ENCODE measurements at regions not wholly inside any gene's neighbourhood (a gene's known extent, or its start where the extent isn't known, plus 50 kb on each side); places are given as distances from the start of the nearest gene placed in this dataset.

DNA sequence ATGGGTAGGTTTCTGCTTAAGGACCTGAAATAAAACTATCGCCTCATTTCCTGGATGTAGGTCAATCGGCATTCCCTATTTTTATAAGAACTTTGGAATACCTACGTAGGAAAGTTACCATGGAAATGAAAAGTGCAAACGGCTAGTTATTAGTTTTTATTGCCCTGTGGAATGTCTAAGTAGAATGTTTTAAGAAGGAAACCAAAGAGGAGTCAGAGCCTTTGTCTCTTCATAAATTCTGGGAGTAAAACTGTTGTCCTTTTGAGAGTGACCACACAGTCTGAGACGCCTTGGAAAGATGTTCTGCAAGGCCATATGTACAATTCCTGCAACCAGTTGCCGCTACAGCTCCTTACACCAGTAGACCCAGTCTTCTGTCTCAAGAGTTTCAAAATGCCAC is 176.0 kb upstream of the SEL1L start:
- TF ChIP-seq, protein P1, sequence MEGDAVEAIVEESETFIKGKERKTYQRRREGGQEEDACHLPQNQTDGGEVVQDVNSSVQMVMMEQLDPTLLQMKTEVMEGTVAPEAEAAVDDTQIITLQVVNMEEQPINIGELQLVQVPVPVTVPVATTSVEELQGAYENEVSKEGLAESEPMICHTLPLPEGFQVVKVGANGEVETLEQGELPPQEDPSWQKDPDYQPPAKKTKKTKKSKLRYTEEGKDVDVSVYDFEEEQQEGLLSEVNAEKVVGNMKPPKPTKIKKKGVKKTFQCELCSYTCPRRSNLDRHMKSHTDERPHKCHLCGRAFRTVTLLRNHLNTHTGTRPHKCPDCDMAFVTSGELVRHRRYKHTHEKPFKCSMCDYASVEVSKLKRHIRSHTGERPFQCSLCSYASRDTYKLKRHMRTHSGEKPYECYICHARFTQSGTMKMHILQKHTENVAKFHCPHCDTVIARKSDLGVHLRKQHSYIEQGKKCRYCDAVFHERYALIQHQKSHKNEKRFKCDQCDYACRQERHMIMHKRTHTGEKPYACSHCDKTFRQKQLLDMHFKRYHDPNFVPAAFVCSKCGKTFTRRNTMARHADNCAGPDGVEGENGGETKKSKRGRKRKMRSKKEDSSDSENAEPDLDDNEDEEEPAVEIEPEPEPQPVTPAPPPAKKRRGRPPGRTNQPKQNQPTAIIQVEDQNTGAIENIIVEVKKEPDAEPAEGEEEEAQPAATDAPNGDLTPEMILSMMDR (IDR thresholded peaks at IDR 0.05): no peak
- peaks cover 3 to 4% (median 4%) of the 10 kb centered on the region in 3 donors for H3K27me3 Mint-ChIP-seq (ENCODE audit: low read depth in 3 of 3)
- 79% methylated on average over 4 of the region's 6 CpGs for WGBS (ENCODE audit: insufficient coverage)

DNA sequence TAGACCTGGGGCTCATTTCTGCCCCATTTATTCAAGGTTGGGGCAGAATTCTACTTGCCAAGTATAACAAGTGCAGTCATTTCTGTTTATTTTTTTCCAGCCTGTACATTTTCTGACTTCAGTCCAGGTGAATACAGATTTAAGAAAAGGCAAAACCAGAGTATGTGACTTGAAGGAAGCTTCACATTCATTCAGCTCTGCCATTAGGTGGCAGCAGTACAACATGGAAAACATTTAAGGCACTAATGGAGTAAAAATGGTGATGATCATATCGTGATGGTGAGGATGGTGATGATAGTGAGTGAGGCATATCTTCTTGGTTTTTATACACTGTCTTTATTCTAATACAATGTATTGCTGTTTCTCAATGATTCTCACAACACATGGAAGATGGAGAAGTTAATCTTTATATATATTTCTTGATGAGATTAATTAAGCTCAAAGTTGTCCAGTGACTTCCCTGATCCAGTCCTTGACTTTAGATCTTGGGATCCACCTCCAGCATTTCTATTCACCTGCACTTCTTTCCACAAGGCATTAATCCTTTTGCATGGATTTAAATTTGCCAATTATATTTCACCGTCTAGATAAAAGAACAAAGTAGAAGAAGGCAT is 176.7 kb upstream of the SEL1L start:
- Mint-ChIP-seq H3K27ac (no peak overlapping the region), H3K36me3 (no peaks in the 10 kb centered on the region), H3K4me3 (no peak overlapping the region), H3K27me3 (ENCODE audit: low read depth in 3 of 3) (peaks cover 0 to 6% (median 3%) of the 10 kb centered on the region in 3 donors), H3K9me3 (peaks cover 0 to 4% (median 0%) of the 10 kb centered on the region in 7 donors), H3K4me1 (no peaks in the 10 kb centered on the region)
- WGBS (ENCODE audit: insufficient coverage): no CpG with 5 or more reads among the region's 2 CpGs
- no peak overlapping the region for H3K27ac ChIP-seq (ENCODE audit: low read depth in 1 of 2, low read length in 2 of 2)
- no peaks in the 10 kb centered on the region for H3K27me3 ChIP-seq (ENCODE audit: control insufficient read depth in 2 of 2, insufficient read depth in 2 of 2, low read length in 2 of 2)
- H3K4me2 ChIP-seq (replicated peaks; ENCODE audit: extremely low read depth, low read length, poor library complexity, severe bottlenecking): no peak overlapping the region
- intact Hi-C loops (cut with micrococcal nuclease): no loop called here
- peak; percentile 16 to 42 (median 30) for DNase-seq
- H3K79me2 ChIP-seq (ENCODE audit: insufficient read depth, low read length): no peaks in the 10 kb centered on the region
- no peak overlapping the region for H2AFZ ChIP-seq (ENCODE audit: insufficient read depth, low read depth, low read length, poor library complexity, severe bottlenecking)
- no peaks in the 10 kb centered on the region for H3K4me1 ChIP-seq (ENCODE audit: control insufficient read depth in 1 of 2, insufficient read depth in 2 of 2, low read length in 2 of 2)
- no peaks in the 10 kb centered on the region for H3K9me3 ChIP-seq (replicated peaks in 1 of 2; ENCODE audit: control insufficient read depth in 1 of 2, insufficient read depth in 1 of 2, low read length in 2 of 2)
- H3K36me3 ChIP-seq (replicated peaks in 1 of 2; ENCODE audit: control insufficient read depth in 1 of 2, insufficient read depth in 2 of 2, low read length in 2 of 2): no peaks in the 10 kb centered on the region
- TF ChIP-seq, protein P1 (IDR thresholded peaks at IDR 0.05): peak; percentile 78
- no peak overlapping the region for H3K4me3 ChIP-seq (replicated peaks in 1 of 3; ENCODE audit: low read depth in 2 of 3, low read length in 3 of 3)
- no peaks in the 10 kb centered on the region for H4K20me1 ChIP-seq (ENCODE audit: insufficient read depth, low read length)
- no peak overlapping the region for H3K9ac ChIP-seq (ENCODE audit: insufficient read depth, low read length, poor library complexity, severe bottlenecking)

More for the DNA sequence above, 176.0 kb upstream of the SEL1L start:
- Histone ChIP-seq H3K4me1 (ENCODE audit: control insufficient read depth in 1 of 2, insufficient read depth in 2 of 2, low read length in 2 of 2) (no peaks in the 10 kb centered on the region), H3K79me2 (ENCODE audit: insufficient read depth, low read length) (no peaks in the 10 kb centered on the region), H3K4me3 (replicated peaks in 1 of 3; ENCODE audit: low read depth in 2 of 3, low read length in 3 of 3) (no peak overlapping the region), H3K27me3 (ENCODE audit: control insufficient read depth in 2 of 2, insufficient read depth in 2 of 2, low read length in 2 of 2) (no peaks in the 10 kb centered on the region), H2AFZ (ENCODE audit: insufficient read depth, low read depth, low read length, poor library complexity, severe bottlenecking) (no peak overlapping the region), H3K4me2 (replicated peaks; ENCODE audit: extremely low read depth, low read length, poor library complexity, severe bottlenecking) (no peak overlapping the region), H3K9ac (ENCODE audit: insufficient read depth, low read length, poor library complexity, severe bottlenecking) (no peak overlapping the region), H4K20me1 (ENCODE audit: insufficient read depth, low read length) (no peaks in the 10 kb centered on the region), H3K36me3 (replicated peaks in 1 of 2; ENCODE audit: control insufficient read depth in 1 of 2, insufficient read depth in 2 of 2, low read length in 2 of 2) (no peaks in the 10 kb centered on the region), H3K9me3 (replicated peaks in 1 of 2; ENCODE audit: control insufficient read depth in 1 of 2, insufficient read depth in 1 of 2, low read length in 2 of 2) (no peaks in the 10 kb centered on the region), H3K27ac (ENCODE audit: low read depth in 1 of 2, low read length in 2 of 2) (no peak overlapping the region)
- Mint-ChIP-seq H3K27ac (no peak overlapping the region), H3K4me1 (no peaks in the 10 kb centered on the region), H3K36me3 (no peaks in the 10 kb centered on the region), H3K4me3 (no peak overlapping the region), H3K9me3 (peaks cover 0 to 4% (median 1%) of the 10 kb centered on the region in 7 donors)
- intact Hi-C loops (cut with micrococcal nuclease): no loop called here
- no peak for DNase-seq

All from CD14-positive monocyte (primary cell).